ENCODE measurements at regions not wholly inside any gene's neighbourhood (a gene's known extent, or its start where the extent isn't known, plus 50 kb on each side); places are given as distances from the start of the nearest gene placed in this dataset.

DNA sequence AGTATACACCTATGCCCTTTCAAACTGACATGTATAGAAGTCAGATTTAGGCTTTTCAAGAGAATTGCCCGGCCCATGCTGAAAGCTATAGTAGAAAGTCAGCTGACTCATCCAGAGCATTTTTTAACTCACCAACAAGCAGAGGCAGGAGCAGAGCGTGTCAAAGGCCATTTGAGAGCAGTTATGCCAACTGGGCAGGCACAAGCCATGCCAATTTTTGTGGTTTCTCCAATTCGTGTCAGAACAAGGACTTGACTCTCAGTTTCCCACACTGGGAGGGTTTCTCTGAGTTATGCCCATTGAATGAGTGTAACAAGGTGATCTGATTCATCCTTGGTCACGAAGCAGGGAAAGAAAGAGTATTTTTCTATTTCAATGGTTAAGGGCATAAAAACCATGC lies 403.3 kb upstream of the THBS1 start:
- CTCF ChIA-PET: no interaction called here
- Histone ChIP-seq H3K4me3 (ENCODE audit: low read depth in 2 of 2, low read length in 2 of 2) (no peak overlapping the region), H3K27me3 (ENCODE audit: control insufficient read depth, insufficient read depth, low read length) (no peaks in the 10 kb centered on the region), H3K9me3 (ENCODE audit: control insufficient read depth, insufficient read depth, low read depth, low read length) (no peaks in the 10 kb centered on the region), H3K4me1 (ENCODE audit: control insufficient read depth, insufficient read depth, low read length) (no peaks in the 10 kb centered on the region), H3K36me3 (ENCODE audit: control insufficient read depth, insufficient read depth, low read length) (no peaks in the 10 kb centered on the region), H3K27ac (ENCODE audit: low read length) (no peak overlapping the region)
- no TSS peak for BruUV-seq (replicated peaks)
- intact Hi-C loops (cut with micrococcal nuclease; ENCODE audit: unreplicated experiment): no loop called here
- in situ Hi-C loops (cut with HindIII; ENCODE audit: low pct_unique_long_range_greater_than_20kb, low sequenced_read_pairs): no loop called here
- TF ChIP-seq TCF7L2 (IDR thresholded peaks at IDR 0.05; ENCODE audit: low read depth, low read length): no peak
- no peak for TF ChIP-seq POLR2AphosphoS5 (IDR thresholded peaks at IDR 0.05; ENCODE audit: low read depth, low read length)
- no peak for TF ChIP-seq REST (IDR thresholded peaks at IDR 0.05; ENCODE audit: insufficient read depth in 1 of 2, low read depth in 2 of 2, low read length in 1 of 2)
- POLR2A ChIA-PET: no interaction called here
- DNase-seq (ENCODE audit: low read depth, low spot score): no peak
- ATAC-seq: no peak

DNA sequence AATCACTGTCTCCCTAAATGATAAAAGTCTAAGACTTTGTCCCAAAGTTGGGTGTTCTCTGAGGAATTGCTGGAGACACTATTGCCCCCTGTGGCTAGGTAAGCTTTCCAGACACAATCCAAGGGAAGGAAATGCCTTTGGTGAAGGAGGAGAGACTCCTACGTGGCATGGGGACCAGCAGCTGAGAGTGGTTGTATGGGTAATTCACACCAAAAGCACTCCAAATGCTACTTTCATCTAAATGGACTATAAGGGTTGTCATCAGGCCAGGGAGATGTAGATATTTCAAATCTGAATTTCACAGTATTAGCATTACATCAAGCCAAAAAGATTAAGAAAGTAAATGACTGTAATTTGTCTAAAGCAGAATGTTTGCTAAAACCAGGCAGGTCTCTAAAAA lies 400.8 kb upstream of the THBS1 start:
- Histone ChIP-seq H3K9me3 (ENCODE audit: control insufficient read depth, insufficient read depth, low read depth, low read length) (0 out of 2 replicates have a peak, but pooled peaks cover 3% of the 10 kb centered on the region), H3K4me3 (ENCODE audit: low read depth in 2 of 2, low read length in 2 of 2) (no peak overlapping the region), H3K36me3 (ENCODE audit: control insufficient read depth, insufficient read depth, low read length) (no peaks in the 10 kb centered on the region), H3K4me1 (ENCODE audit: control insufficient read depth, insufficient read depth, low read length) (no peaks in the 10 kb centered on the region), H3K27ac (ENCODE audit: low read length) (no peak overlapping the region), H3K27me3 (ENCODE audit: control insufficient read depth, insufficient read depth, low read length) (no peaks in the 10 kb centered on the region)
- no peak for ATAC-seq
- DNase-seq (ENCODE audit: low read depth, low spot score): no peak
- in situ Hi-C loops (cut with HindIII; ENCODE audit: low pct_unique_long_range_greater_than_20kb, low sequenced_read_pairs): no loop called here
- ChIA-PET POLR2A (no interaction called here), CTCF (no interaction called here)
- intact Hi-C loops (cut with micrococcal nuclease; ENCODE audit: unreplicated experiment): no loop called here
- TF ChIP-seq REST (IDR thresholded peaks at IDR 0.05; ENCODE audit: insufficient read depth in 1 of 2, low read depth in 2 of 2, low read length in 1 of 2) (no peak), POLR2AphosphoS5 (IDR thresholded peaks at IDR 0.05; ENCODE audit: low read depth, low read length) (no peak), SIN3A (IDR thresholded peaks at IDR 0.05; ENCODE audit: borderline replicate concordance, insufficient read depth, low read depth, low read length) (no peak), TCF7L2 (IDR thresholded peaks at IDR 0.05; ENCODE audit: low read depth, low read length) (no peak)
- TF ChIP-seq, protein P1, sequence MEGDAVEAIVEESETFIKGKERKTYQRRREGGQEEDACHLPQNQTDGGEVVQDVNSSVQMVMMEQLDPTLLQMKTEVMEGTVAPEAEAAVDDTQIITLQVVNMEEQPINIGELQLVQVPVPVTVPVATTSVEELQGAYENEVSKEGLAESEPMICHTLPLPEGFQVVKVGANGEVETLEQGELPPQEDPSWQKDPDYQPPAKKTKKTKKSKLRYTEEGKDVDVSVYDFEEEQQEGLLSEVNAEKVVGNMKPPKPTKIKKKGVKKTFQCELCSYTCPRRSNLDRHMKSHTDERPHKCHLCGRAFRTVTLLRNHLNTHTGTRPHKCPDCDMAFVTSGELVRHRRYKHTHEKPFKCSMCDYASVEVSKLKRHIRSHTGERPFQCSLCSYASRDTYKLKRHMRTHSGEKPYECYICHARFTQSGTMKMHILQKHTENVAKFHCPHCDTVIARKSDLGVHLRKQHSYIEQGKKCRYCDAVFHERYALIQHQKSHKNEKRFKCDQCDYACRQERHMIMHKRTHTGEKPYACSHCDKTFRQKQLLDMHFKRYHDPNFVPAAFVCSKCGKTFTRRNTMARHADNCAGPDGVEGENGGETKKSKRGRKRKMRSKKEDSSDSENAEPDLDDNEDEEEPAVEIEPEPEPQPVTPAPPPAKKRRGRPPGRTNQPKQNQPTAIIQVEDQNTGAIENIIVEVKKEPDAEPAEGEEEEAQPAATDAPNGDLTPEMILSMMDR (IDR thresholded peaks at IDR 0.05): no peak
- BruUV-seq (replicated peaks): no TSS peak

Data from Panc1 (cell line).